ENCODE measurements at regions not wholly inside any gene's neighbourhood (a gene's known extent, or its start where the extent isn't known, plus 50 kb on each side); places are given as distances from the start of the nearest gene placed in this dataset.

DNA sequence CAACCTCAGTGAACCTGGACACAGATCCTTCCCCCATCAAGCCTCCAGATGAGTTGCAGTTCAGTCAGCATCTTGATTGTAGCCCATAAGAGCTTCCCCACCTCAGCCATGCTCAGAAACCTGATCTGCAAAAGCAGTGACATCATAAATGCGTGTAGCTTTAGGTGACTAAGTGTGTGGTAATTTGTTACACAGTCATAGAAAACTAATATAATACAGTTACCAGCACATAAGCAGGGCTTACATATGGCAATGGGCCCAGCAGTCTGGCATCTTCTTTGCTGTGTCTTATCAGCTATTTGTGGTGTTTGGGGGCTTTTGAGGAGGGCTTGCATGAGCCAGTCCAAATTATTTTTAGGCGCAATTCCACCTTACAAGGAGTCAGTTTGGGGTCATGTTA lies 807.0 kb downstream of the SLC4A3 start:
- DNase-seq (no peak), ATAC-seq (no peak)
- CTCF ChIA-PET, result no interaction called here
- no peaks in the 10 kb centered on the region for H3K36me3 Mint-ChIP-seq (ENCODE audit: low read depth)
- no peak overlapping the region for H3K27ac Mint-ChIP-seq
- intact Hi-C loops (cut with DNase I, micrococcal nuclease), result no loop called here
- no peak overlapping the region for H3K4me3 Mint-ChIP-seq
- POLR2A ChIA-PET, result no interaction called here
- H3K9me3 Mint-ChIP-seq (ENCODE audit: low read depth), result no peaks in the 10 kb centered on the region
- no peaks in the 10 kb centered on the region for H3K4me1 Mint-ChIP-seq
- no peaks in the 10 kb centered on the region for H3K27me3 Mint-ChIP-seq

DNA sequence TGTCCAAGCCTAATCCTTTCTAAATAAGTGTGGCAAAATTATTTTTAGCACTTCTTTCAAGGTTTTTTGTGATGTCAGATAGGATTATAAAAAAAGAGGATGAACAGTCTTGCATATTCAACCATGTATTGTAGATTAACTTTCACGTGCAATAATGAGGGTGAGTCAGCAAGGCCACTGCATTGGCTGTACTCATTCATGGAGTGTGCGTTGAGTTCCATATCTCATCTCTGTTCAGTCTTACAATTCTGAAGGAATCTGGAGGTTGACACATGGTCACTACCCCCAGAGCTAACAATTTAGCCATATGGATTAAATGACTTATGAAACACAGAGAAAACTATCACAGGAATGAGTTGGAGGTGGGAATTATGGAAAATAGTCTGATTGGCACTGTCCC lies 810.5 kb downstream of the SLC4A3 start:
- no peak for DNase-seq
- intact Hi-C loops (cut with DNase I, micrococcal nuclease), result no loop called here
- no peaks in the 10 kb centered on the region for H3K4me1 Mint-ChIP-seq
- H3K36me3 Mint-ChIP-seq (ENCODE audit: low read depth), result no peaks in the 10 kb centered on the region
- ChIA-PET CTCF (no interaction called here), POLR2A (no interaction called here)
- no peaks in the 10 kb centered on the region for H3K27me3 Mint-ChIP-seq
- no peaks in the 10 kb centered on the region for H3K9me3 Mint-ChIP-seq (ENCODE audit: low read depth)
- H3K27ac Mint-ChIP-seq, result no peak overlapping the region
- ATAC-seq, result no peak
- no peak overlapping the region for H3K4me3 Mint-ChIP-seq

DNA sequence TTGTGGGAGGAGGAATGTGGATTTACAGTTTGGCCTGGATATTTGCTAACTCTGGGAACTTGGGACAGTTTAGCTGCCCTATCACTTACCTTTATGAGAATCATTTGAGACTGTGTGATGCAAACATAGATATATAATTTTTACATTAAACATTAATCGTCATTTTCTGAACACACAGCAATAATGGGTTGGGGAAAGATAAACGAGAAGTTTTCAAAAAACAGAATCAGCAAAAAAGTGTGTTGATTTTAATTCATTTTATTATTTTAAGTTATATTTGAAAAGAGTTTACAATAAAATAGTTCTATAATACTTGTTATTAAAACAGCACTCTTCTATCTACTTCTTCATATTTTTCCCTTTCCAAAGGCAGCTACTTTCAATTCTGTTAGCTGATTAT lies 813.3 kb downstream of the SLC4A3 start:
- Mint-ChIP-seq H3K27me3 (no peaks in the 10 kb centered on the region), H3K27ac (no peak overlapping the region), H3K36me3 (ENCODE audit: low read depth) (no peaks in the 10 kb centered on the region), H3K9me3 (ENCODE audit: low read depth) (no peaks in the 10 kb centered on the region), H3K4me1 (no peaks in the 10 kb centered on the region), H3K4me3 (no peak overlapping the region)
- ATAC-seq (no peak), DNase-seq (no peak)
- ChIA-PET POLR2A (no interaction called here), CTCF (no interaction called here)
- intact Hi-C loops (cut with DNase I, micrococcal nuclease), result no loop called here

DNA sequence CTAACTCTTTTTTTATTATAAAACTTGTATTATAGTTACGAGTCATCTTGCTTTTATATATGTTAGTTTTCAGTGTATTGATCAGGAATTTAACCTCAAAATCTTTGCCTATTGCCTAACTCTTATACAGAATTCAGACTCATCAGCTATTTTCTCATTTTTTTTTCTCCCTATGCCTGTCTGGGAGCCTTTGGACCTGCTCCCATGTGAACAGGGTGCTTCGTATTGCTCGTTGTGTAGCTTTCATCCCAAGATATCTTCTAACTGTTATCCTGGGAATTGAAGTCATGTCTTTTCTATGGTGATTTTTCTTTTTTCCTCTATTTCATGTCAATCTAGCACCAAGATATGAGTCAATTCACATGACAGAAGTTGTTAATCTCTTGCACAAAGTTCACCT lies 814.0 kb downstream of the SLC4A3 start:
- Mint-ChIP-seq H3K9me3 (ENCODE audit: low read depth) (no peaks in the 10 kb centered on the region), H3K27me3 (no peaks in the 10 kb centered on the region), H3K36me3 (ENCODE audit: low read depth) (no peaks in the 10 kb centered on the region), H3K4me3 (no peak overlapping the region), H3K4me1 (no peaks in the 10 kb centered on the region), H3K27ac (no peak overlapping the region)
- DNase-seq (no peak), ATAC-seq (no peak)
- CTCF ChIA-PET, result no interaction called here
- intact Hi-C loops (cut with DNase I, micrococcal nuclease), result no loop called here
- POLR2A ChIA-PET, result no interaction called here

DNA sequence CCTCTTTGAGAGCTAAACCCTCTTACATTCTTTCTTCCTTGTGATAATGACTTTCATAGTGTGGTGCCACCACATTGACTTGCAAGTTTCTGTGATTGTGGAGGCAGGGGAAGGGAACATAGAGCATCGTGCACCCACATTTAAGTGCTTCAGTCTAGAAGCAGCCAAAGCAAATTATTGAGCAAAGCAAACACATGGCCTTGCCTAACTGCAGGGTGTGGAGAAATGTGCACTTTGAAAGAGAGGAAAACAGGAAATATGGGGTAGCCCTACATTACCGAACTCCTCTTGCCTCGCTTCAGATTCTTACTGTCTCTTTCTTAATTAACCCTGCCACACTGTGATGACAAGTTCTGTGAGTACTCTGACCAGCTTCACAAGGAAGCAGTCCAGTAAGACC lies 814.6 kb downstream of the SLC4A3 start:
- Mint-ChIP-seq H3K27ac (no peak overlapping the region), H3K9me3 (ENCODE audit: low read depth) (no peaks in the 10 kb centered on the region), H3K36me3 (ENCODE audit: low read depth) (no peaks in the 10 kb centered on the region), H3K4me3 (no peak overlapping the region), H3K4me1 (no peaks in the 10 kb centered on the region), H3K27me3 (no peaks in the 10 kb centered on the region)
- intact Hi-C loops (cut with DNase I, micrococcal nuclease), result no loop called here
- ChIA-PET POLR2A (no interaction called here), CTCF (no interaction called here)
- DNase-seq (no peak), ATAC-seq (no peak)

DNA sequence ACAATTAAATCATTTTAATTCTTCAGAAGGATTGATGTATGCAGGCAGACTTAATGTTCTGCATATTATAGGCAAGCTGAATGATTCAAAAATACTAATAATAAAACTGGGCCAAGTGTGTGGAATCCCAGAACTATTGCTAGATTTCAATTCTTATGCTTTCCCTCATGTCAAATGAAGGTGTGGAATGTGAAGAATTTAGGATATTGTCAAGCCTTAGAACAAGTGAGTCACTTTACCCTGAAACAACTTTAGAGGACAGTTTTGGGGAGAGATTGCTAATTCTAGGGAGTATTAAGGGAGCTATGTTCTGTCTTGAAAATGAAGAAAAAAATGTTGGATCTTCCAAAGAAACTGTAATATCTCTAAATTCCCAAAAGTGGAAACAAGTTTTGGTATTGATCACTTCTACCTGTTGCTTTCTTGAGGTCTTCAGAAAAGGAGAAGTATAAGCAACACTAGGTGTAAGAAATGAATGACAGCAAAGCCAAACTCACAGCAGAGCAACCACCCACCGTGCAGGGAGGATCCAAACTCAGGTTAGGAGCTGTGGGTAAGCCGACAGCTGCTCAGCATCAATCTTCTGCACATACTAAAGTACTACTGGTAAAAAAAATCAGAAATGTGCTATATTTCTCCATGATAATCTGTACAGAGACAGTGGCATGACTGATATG lies 818.1 kb downstream of the SLC4A3 start:
- CTCF ChIA-PET, result no interaction called here
- Mint-ChIP-seq H3K4me3 (no peak overlapping the region), H3K4me1 (no peaks in the 10 kb centered on the region), H3K36me3 (ENCODE audit: low read depth) (no peaks in the 10 kb centered on the region), H3K9me3 (ENCODE audit: low read depth) (no peaks in the 10 kb centered on the region), H3K27me3 (no peaks in the 10 kb centered on the region), H3K27ac (no peak overlapping the region)
- POLR2A ChIA-PET, result no interaction called here
- DNase-seq (no peak), ATAC-seq (no peak)
- intact Hi-C loops (cut with DNase I, micrococcal nuclease), result no loop called here

DNA sequence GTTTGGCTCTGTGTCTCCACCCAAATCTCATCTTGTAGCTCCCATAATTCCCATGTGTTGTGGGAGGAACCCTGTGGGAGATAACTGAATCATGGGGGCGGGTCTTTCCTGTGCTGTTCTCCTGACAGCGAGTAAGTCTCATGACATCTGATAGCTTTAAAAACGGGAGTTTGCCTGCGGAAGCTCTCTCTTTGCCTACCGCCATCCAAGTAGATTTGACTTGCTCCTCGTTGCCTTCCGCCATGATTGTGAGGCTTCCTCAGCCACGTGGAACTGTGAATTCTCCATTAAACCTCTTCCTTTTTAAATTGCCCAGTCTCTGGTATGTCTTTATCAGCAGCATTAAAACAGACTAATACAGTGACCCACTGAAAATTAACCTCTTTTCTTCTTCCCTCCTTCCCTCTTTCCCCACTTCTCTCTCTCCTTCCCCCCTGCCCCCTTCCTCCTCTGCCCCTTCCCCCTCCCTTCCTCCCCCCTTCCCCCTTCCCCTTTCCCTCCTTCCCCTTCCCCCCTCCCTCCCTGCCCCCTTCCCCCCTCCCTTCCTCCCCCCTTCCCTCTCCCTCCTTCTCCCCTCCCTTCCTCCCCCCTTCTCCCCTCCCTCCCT lies 818.8 kb downstream of the SLC4A3 start:
- ChIA-PET CTCF (no interaction called here), POLR2A (no interaction called here)
- Mint-ChIP-seq H3K4me1 (no peaks in the 10 kb centered on the region), H3K4me3 (no peak overlapping the region), H3K9me3 (ENCODE audit: low read depth) (no peaks in the 10 kb centered on the region), H3K36me3 (ENCODE audit: low read depth) (no peaks in the 10 kb centered on the region), H3K27me3 (no peaks in the 10 kb centered on the region), H3K27ac (no peak overlapping the region)
- DNase-seq (no peak), ATAC-seq (no peak)
- intact Hi-C loops (cut with DNase I, micrococcal nuclease), result no loop called here

DNA sequence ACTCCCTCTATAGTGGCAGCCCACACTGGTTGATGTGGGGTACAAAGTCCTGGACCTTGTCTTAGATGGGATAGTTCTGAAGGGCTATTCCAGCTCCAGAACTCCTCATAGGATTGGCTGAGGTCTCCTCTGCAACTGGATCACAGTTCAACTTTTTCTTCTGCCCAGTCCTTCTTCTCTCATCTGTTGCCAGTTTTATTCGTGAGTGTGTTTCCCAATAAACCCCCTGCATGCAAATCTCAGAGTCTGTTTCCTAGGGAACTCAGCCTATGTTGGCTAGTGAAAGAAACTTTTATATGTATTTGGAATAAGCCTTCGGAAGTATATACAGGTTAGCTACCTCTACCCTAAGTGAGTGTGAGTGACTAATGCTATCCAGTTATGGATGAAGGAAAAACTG lies 823.4 kb downstream of the SLC4A3 start:
- DNase-seq, result no peak
- CTCF ChIA-PET, result no interaction called here
- ATAC-seq, result no peak
- intact Hi-C loops (cut with DNase I, micrococcal nuclease), result no loop called here
- H3K27me3 Mint-ChIP-seq, result peaks cover 2% of the 10 kb centered on the region
- no peaks in the 10 kb centered on the region for H3K36me3 Mint-ChIP-seq (ENCODE audit: low read depth)
- H3K9me3 Mint-ChIP-seq (ENCODE audit: low read depth), result no peaks in the 10 kb centered on the region
- no peak overlapping the region for H3K27ac Mint-ChIP-seq
- POLR2A ChIA-PET, result no interaction called here
- H3K4me1 Mint-ChIP-seq, result no peaks in the 10 kb centered on the region
- H3K4me3 Mint-ChIP-seq, result no peak overlapping the region

DNA sequence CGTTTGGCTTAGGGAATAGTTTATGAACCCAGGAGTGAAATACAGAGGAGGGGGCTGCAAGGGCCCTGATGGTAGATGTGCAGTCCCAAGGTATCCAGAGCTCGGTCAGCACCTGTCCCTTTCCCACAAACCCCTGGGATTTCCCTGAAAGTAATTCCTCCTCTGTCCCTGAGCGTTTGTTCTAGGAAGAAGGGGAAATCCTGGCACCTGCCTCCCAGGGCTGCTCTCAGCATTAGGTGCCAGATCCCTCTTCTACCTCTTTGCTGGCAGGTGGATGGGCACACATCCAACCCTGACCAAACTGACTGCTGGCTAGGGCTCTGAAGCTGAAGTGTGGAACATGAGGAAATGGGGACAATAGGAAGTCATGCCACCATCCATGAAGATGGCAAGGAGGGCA lies 824.0 kb downstream of the SLC4A3 start:
- Mint-ChIP-seq H3K4me3 (no peak overlapping the region), H3K27me3 (peaks cover 2% of the 10 kb centered on the region), H3K9me3 (ENCODE audit: low read depth) (no peaks in the 10 kb centered on the region), H3K36me3 (ENCODE audit: low read depth) (no peaks in the 10 kb centered on the region), H3K4me1 (no peaks in the 10 kb centered on the region), H3K27ac (no peak overlapping the region)
- POLR2A ChIA-PET, result no interaction called here
- intact Hi-C loops (cut with DNase I, micrococcal nuclease), result no loop called here
- DNase-seq (no peak), ATAC-seq (no peak)
- CTCF ChIA-PET, result no interaction called here

DNA sequence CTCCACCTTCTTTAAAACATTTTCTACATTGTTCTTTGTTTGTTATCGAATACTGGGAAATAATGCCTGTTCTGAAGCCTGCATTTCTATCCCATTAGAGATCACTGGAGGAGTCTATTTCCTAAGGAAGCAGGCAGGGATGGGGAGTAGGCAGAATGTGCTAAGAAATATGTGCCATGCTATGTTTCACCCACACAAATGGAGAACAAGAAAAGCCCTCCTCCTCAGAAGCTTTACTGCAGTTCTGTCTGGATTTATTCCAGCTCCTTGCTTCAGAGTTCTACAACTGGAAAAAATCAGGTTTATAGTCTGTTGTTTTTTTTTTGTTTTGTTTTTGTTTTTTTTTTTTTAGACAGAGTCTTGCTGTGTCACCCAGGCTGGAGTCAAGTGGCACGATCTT lies 825.1 kb downstream of the SLC4A3 start:
- no peak overlapping the region for H3K4me3 Mint-ChIP-seq
- H3K36me3 Mint-ChIP-seq (ENCODE audit: low read depth), result no peaks in the 10 kb centered on the region
- no peaks in the 10 kb centered on the region for H3K4me1 Mint-ChIP-seq
- no peak for DNase-seq
- ChIA-PET POLR2A (no interaction called here), CTCF (no interaction called here)
- no peak for ATAC-seq
- intact Hi-C loops (cut with DNase I, micrococcal nuclease), result no loop called here
- H3K27me3 Mint-ChIP-seq, result peaks cover 2% of the 10 kb centered on the region
- H3K9me3 Mint-ChIP-seq (ENCODE audit: low read depth), result no peaks in the 10 kb centered on the region
- H3K27ac Mint-ChIP-seq, result no peak overlapping the region

DNA sequence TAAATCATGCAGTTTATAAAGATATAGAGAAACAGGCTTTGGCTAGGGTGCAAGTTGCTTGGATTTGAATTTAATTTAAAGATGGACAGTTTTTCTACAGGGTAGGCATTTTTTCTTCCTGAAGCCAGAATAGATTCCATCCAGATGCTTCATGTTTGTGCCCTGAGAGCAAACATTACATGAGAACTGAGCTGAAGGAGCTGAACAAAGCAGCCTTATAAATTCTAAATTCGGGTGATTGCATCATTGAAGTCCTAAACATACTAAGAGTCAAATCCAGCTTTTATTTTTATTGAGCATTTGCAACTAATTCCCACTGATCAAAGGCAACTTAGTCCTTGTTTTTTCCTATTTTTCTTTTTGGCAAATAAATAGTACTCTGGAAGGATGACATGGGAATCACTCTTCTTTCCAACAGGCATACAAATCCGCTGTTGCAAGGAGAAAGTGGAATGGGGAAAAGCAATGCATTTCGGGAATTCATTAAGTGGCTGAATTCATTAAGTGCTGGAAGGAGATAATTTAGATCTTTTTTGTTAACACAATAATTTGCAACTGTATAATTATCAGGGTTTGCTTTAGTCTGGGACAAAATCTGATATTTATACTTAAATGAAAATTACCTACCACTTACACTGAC lies 828.0 kb downstream of the SLC4A3 start:
- CTCF ChIA-PET, result no interaction called here
- Mint-ChIP-seq H3K27ac (no peak overlapping the region), H3K27me3 (peaks cover 2% of the 10 kb centered on the region), H3K4me1 (no peaks in the 10 kb centered on the region), H3K4me3 (no peak overlapping the region), H3K36me3 (ENCODE audit: low read depth) (no peaks in the 10 kb centered on the region), H3K9me3 (ENCODE audit: low read depth) (no peaks in the 10 kb centered on the region)
- DNase-seq (no peak), ATAC-seq (no peak)
- intact Hi-C loops (cut with DNase I, micrococcal nuclease), result no loop called here
- POLR2A ChIA-PET, result no interaction called here

DNA sequence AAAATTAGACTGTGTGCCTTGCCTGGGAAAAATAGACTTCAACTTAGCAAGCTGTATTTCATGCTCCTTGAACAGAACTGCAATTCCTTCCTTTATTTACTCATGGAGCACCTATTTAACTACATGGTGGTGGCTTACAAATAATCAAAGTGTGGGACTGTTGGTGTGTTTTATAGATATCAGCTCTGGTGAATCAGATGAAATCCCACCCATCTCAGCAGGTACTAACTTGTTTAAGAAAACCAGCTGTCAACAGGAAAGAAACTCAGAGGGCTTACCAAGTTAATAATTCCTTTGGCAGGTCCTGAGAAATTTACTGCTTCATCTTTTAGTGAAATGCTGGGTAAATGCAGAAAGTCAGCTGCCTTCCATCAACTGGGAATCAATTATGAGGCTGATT lies 830.6 kb downstream of the SLC4A3 start:
- DNase-seq (no peak), ATAC-seq (no peak)
- Mint-ChIP-seq H3K36me3 (ENCODE audit: low read depth) (no peaks in the 10 kb centered on the region), H3K4me1 (no peaks in the 10 kb centered on the region), H3K4me3 (no peak overlapping the region), H3K27ac (no peak overlapping the region), H3K9me3 (ENCODE audit: low read depth) (no peaks in the 10 kb centered on the region), H3K27me3 (peaks cover 2% of the 10 kb centered on the region)
- intact Hi-C loops (cut with DNase I, micrococcal nuclease), result no loop called here
- ChIA-PET POLR2A (no interaction called here), CTCF (no interaction called here)
